DND-41 (cell line): ENCODE measurements at regions not wholly inside any gene's neighbourhood (a gene's known extent, or its start where the extent isn't known, plus 50 kb on each side); places are given as distances from the start of the nearest gene placed in this dataset.

Source experiments
- ATAC-seq: fragments of 200-7000 bp; cut with Tn5 transposase; 3 replicates; pipeline ENCODE4 v1.9.1; 2021; ENCODE audit warnings: low read depth; ENCODE audit not compliant: insufficient read depth
- DNase-seq: peaks from one replicate; pipeline ENCODE4 v3.0.0-alpha.2; 2020
- H2AFZ ChIP-seq: 2 replicates; pipeline ENCODE4 v1.6.0; 2012; ENCODE audit warnings: low read depth, low read length
- H3K27ac ChIP-seq: 2 replicates; pipeline ENCODE4 v1.5.1; 2012; ENCODE audit warnings: low read length, inconsistent platforms
- H3K27me3 ChIP-seq: fragments of 200-600 bp; sonication (generic); 2 replicates; pipeline ENCODE4 v1.6.0; 2012; ENCODE audit warnings: low read length, mild to moderate bottlenecking, inconsistent platforms; ENCODE audit not compliant: insufficient read depth, poor library complexity
- H3K36me3 ChIP-seq: 2 replicates; pipeline ENCODE4 v1.5.1; 2012; ENCODE audit warnings: low read length, inconsistent platforms; ENCODE audit not compliant: insufficient read depth
- H3K4me1 ChIP-seq: 2 replicates; pipeline ENCODE4 v1.5.1; 2012; ENCODE audit warnings: mild to moderate bottlenecking, low read length; ENCODE audit not compliant: insufficient read depth
- H3K4me2 ChIP-seq: 2 replicates; pipeline ENCODE4 v1.6.0; 2012; ENCODE audit warnings: mild to moderate bottlenecking, moderate library complexity, low read length, inconsistent platforms; ENCODE audit not compliant: insufficient read depth
- H3K4me3 ChIP-seq, 2 experiments: fragments of 200-600 bp in 1 of 2; shearing (Covaris generic) in 1 of 2; 2 replicates each; pipeline ENCODE4 v1.5.1; 2012 to 2016; ENCODE audit warnings: inconsistent platforms in 2 of 2, low read length in 2 of 2, mild to moderate bottlenecking in 2 of 2, low read depth in 1 of 2, moderate library complexity in 1 of 2
- H3K79me2 ChIP-seq: 2 replicates; pipeline ENCODE4 v1.6.0; 2012; ENCODE audit warnings: low read length, inconsistent platforms; ENCODE audit not compliant: insufficient read depth
- H3K9ac ChIP-seq: 2 replicates; pipeline ENCODE4 v1.6.0; 2012; ENCODE audit warnings: low read depth, mild to moderate bottlenecking, inconsistent platforms, low read length, moderate library complexity
- H3K9me3 ChIP-seq: 2 replicates; pipeline ENCODE4 v1.5.1; 2012; ENCODE audit warnings: low read length, moderate library complexity, mild to moderate bottlenecking, inconsistent platforms; ENCODE audit not compliant: insufficient read depth, severe bottlenecking
- H4K20me1 ChIP-seq: 2 replicates; pipeline ENCODE4 v1.6.0; 2012; ENCODE audit warnings: low read length; ENCODE audit not compliant: insufficient read depth
- CTCF ChIP-seq: IDR thresholded peaks from 2 replicates; pipeline ENCODE4 v1.5.1; 2012; ENCODE audit warnings: borderline replicate concordance, low read length, moderate library complexity, mild to moderate bottlenecking; ENCODE audit not compliant: poor library complexity, severe bottlenecking; ENCODE audit errors: extremely low read depth
- EZH2 ChIP-seq: IDR thresholded peaks from 3 replicates; pipeline ENCODE4 v1.6.1; 2012; ENCODE audit warnings: borderline replicate concordance, low read depth, mild to moderate bottlenecking, moderate library complexity, low read length, inconsistent platforms; ENCODE audit not compliant: severe bottlenecking

GRCh38 chr4:81538716-81539427 lies 67.2 kb upstream of the RASGEF1B start:
- Histone ChIP-seq H3K4me3 (no peak overlapping the region), H3K9me3 (no peaks in the 10 kb centered on the region), H3K36me3 (no peaks in the 10 kb centered on the region), H3K4me1 (no peaks in the 10 kb centered on the region), H4K20me1 (no peaks in the 10 kb centered on the region), H3K4me2 (no peak overlapping the region), H2AFZ (no peak overlapping the region), H3K79me2 (no peaks in the 10 kb centered on the region), H3K27me3 (no peaks in the 10 kb centered on the region), H3K27ac (no peak overlapping the region), H3K9ac (no peak overlapping the region)
- TF ChIP-seq EZH2 (no peak), CTCF (no peak)
- ATAC-seq (no peak), DNase-seq (no peak)

GRCh38 chr4:81531410-81531809 lies 59.7 kb upstream of the RASGEF1B start:
- Histone ChIP-seq H3K9me3 (peaks cover 19% of the 10 kb centered on the region), H3K9ac (no peak overlapping the region), H2AFZ (no peak overlapping the region), H4K20me1 (no peaks in the 10 kb centered on the region), H3K27me3 (no peaks in the 10 kb centered on the region), H3K4me3 (no peak overlapping the region), H3K79me2 (no peaks in the 10 kb centered on the region), H3K27ac (no peak overlapping the region), H3K36me3 (no peaks in the 10 kb centered on the region), H3K4me1 (no peaks in the 10 kb centered on the region), H3K4me2 (no peak overlapping the region)
- no peak for DNase-seq
- TF ChIP-seq CTCF (no peak), EZH2 (no peak)
- no peak for ATAC-seq

- ATAC-seq: no peak
- Histone ChIP-seq H4K20me1 (no peaks in the 10 kb centered on the region), H3K27ac (no peak overlapping the region), H3K4me2 (no peak overlapping the region), H3K79me2 (no peaks in the 10 kb centered on the region), H3K4me1 (no peaks in the 10 kb centered on the region), H2AFZ (no peak overlapping the region), H3K36me3 (no peaks in the 10 kb centered on the region), H3K27me3 (no peaks in the 10 kb centered on the region), H3K4me3 (no peak overlapping the region), H3K9ac (no peak overlapping the region), H3K9me3 (peaks cover 19% of the 10 kb centered on the region)
- TF ChIP-seq CTCF (no peak), EZH2 (no peak)
- DNase-seq: no peak
Measured at GRCh38 chr4:81528979-81529378, 57.3 kb upstream of the RASGEF1B start.
